AML-193 (cell line): ENCODE measurements at regions not wholly inside any gene's neighbourhood (a gene's known extent, or its start where the extent isn't known, plus 50 kb on each side); places are given as distances from the start of the nearest gene placed in this dataset.
"Not testable (repeated sequence)": the region's sequence is repeated elsewhere in the genome, so short reads cannot be mapped to it uniquely, and the experiment has no call there.

Experiments
- DNase-seq, 2 experiments: peaks; one replicate each; lab custom pipeline; 2025; lab: John Stamatoyannopoulos, UW

- DNase-seq, result no peak
Observed at GRCh38 chr5:171714851-171715250, 70.8 kb upstream of the SMIM23 start.

DNA sequence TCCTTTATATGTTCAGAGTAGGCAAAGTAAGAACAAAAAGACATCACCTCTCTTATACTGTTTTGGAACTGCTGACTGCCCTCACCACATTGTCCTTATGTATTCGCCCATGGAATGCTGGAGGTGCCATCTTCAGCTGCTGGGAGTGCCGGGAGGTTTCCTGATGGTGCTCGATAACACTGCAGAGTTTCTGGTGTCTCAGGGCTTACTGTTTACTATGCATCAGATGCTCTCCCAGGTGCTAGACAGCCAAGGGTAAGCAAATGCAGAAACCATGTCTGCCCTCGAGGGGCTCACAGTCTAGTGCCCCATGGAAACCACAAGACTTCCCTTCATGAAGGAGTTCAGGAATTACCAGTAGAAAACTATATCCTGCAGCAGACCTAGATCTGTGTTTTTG lies 70.1 kb upstream of the SMIM23 start:
- DNase-seq, result no peak

GRCh38 chr5:171720086-171720485 lies 65.5 kb upstream of the SMIM23 start:
- DNase-seq, result no peak

DNA sequence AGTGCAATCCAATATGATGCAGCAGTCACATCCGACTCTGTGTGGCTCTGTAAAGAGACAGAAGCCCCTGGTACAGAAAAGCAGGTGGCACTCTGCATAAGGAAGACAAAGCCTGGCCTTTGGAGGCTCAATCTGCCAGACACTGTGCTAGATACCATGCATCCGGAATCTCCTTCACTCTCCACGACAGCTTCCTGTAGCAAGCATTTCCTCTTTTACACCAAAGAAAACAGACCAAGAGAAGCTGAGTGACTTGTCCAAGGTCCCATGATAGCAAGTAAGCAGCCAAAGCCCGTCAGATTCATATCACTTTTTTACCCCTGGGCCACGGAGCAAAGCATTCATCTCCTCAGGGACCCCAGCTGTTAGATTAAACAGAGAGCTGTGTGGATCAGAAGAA lies 64.2 kb upstream of the SMIM23 start:
- DNase-seq, result peak; percentile 73 to 78

DNA sequence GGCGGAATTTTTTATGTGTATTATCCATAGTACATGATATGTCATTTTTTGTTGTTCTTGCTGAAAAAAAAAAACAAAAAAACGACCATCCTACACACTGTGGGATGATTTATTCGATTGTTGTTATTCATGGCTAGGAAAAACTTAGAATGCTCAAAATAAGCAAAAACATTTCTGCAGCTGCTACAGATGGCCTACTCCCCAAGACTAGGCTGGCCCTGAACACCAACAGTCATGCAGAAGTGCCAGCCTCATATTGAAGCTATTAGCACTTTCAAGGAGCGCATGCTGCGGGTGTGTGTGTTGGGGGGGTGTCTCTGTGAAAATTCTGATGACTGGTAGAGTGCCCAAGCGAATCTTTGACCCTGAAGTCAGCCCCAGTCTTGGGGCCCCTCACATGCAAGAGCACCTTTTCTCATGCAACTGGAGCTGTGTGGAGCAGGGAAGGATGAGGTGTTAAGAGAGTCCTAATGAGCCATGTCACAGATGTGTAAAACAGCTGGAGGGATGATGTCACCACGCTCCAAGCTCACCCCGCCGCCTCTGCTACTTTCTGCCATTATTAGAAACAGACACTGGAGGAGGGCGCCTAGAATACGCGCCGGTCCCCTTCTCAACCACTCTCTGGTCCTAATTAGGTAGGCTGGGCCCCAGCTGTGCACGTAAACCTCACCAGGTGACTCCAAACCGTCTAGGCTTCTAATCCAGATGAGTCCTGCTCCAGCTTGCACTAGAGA lies 61.0 kb upstream of the SMIM23 start:
- no peak for DNase-seq

DNA sequence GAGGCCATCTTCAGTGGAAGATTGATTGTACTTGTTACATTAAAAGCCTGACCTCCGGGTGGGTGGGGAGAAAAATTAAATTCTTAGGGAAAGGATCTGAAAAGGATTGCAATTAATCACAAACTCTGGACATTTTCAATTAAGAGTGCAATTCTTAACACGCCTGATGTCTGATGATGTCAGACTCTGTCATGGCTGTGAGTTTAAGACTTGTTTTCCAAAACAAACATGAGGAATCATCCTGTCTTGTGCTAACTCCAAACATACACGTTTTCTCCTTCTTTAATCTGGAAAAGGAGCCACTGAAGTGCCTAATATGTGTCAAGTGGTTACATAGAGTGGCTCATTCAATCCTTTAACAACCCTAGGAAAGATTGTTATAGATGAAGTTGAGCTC lies 60.4 kb upstream of the SMIM23 start:
- DNase-seq, result no peak

GRCh38 chr5:171726819-171727218 lies 58.8 kb upstream of the SMIM23 start:
- not testable (repeated sequence) for DNase-seq

DNA sequence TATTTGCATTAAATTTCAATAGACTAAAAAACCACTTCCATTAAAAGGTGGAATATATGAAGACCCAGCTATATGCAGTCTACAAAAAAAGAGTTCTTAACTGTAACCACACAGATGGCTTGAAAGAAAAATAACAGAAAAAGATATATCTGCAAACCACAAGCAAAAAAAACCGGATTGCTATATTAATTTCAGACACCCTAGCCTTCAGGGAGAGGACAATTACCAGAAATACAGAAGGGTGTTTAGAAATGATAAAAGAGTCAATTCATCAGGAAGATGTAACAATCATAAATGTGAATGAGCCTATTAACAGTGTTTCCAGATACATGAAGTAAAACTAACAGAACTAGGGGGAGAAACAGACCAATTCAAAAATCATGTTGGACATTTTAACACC lies 56.9 kb upstream of the SMIM23 start:
- no peak for DNase-seq
